ENCODE measurements at regions not wholly inside any gene's neighbourhood (a gene's known extent, or its start where the extent isn't known, plus 50 kb on each side); places are given as distances from the start of the nearest gene placed in this dataset.

DNA sequence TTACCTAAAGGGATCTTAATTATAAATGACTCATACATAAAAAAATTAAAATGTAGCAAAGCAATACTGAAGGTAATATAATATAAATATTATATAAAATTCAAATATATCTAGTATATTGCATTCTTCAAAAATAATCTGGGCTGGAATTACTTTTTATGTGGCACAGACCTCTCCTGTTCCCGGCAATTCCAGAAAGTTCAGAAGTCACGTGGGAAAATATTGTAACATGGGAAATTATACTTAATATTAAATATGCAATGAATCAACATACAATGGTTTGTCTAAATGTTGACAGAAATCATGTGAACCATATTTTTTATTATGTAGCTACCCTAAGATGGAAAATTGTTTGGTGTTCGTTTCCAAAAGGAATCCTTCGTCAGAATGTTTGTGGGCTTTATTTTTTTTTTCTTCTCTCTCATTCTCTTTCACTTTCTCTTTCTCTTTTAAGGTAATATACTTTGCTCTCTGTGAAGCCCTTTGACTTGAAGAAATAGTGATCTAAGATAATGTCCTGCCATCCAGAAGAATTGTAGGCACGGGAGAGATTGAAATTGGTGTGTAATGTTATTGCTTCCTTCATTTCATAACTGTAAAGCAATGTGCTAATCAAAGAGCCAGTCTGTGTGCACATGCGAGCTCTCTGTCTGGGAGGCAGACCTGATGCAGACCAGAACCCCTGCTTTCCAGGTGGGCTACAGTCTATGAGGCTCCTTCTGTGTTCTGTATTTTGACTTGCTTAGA, 559.4 kb downstream of the NR2F2 start:
- H3K27me3 Mint-ChIP-seq, result no peaks in the 10 kb centered on the region
- ChIA-PET CTCF (interaction anchor here (0.7 kb wide), 1 partner anchor 1336 kb away, joined by 3 read pairs; no protein-coding TSS in a partner anchor), POLR2A (no interaction called here)
- peaks cover 5% of the 10 kb centered on the region for H3K9me3 Mint-ChIP-seq
- peak overlapping the region; percentile 53 for H3K4me3 Mint-ChIP-seq
- no peaks in the 10 kb centered on the region for H3K36me3 Mint-ChIP-seq (ENCODE audit: low read depth)
- no peak for DNase-seq
- peaks cover 10% of the 10 kb centered on the region for H3K4me1 Mint-ChIP-seq
- peak overlapping the region; percentile 11 for H3K27ac Mint-ChIP-seq

GRCh38 chr15:96891046-96891445, 560.5 kb downstream of the NR2F2 start:
- H3K36me3 Mint-ChIP-seq (ENCODE audit: low read depth), result no peaks in the 10 kb centered on the region
- ChIA-PET CTCF (no interaction called here), POLR2A (no interaction called here)
- peaks cover 5% of the 10 kb centered on the region for H3K9me3 Mint-ChIP-seq
- no peak overlapping the region for H3K27ac Mint-ChIP-seq
- DNase-seq, result no peak
- H3K4me1 Mint-ChIP-seq, result peaks cover 10% of the 10 kb centered on the region
- no peak overlapping the region for H3K4me3 Mint-ChIP-seq
- peaks cover 2% of the 10 kb centered on the region for H3K27me3 Mint-ChIP-seq

DNA sequence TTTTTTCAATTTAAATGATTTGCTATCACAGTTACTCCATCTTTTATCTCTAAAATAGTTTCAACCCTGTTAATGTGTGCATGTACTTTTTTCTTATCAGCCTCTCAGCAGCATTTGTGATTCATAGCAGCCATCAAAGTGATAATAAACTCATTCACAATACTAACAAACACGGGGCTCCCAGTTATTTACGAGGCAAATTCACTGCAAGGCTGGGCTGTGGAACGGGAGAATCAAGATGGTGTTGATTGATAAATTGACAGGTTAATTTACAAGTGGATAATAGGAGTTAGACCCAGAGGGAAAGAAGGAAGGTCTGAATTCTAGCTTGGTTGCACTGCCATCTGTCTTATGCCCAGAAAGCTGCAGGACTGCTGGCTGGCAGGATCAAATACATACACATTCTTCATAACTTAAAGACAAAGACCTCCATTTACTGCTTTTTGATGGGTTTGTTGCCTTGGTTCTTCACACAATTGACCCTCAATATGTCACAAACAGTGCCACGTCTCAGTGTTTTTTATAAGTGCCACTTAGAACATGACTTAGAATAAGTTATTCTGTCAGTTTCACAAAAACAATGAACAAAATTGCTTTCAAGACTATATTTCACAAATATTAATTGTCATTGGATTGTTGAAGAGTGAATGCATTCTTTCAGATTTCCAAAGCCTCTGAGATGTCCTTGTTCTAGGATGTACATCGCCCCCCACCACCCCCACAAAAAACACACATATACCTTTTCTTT, 562.8 kb downstream of the NR2F2 start:
- H3K36me3 Mint-ChIP-seq (ENCODE audit: low read depth), result no peaks in the 10 kb centered on the region
- DNase-seq, result no peak
- H3K4me3 Mint-ChIP-seq, result no peak overlapping the region
- H3K27ac Mint-ChIP-seq, result no peak overlapping the region
- H3K4me1 Mint-ChIP-seq, result peaks cover 10% of the 10 kb centered on the region
- H3K9me3 Mint-ChIP-seq, result no peaks in the 10 kb centered on the region
- H3K27me3 Mint-ChIP-seq, result peaks cover 2% of the 10 kb centered on the region
- CTCF ChIA-PET, result no interaction called here
- POLR2A ChIA-PET, result no interaction called here

DNA sequence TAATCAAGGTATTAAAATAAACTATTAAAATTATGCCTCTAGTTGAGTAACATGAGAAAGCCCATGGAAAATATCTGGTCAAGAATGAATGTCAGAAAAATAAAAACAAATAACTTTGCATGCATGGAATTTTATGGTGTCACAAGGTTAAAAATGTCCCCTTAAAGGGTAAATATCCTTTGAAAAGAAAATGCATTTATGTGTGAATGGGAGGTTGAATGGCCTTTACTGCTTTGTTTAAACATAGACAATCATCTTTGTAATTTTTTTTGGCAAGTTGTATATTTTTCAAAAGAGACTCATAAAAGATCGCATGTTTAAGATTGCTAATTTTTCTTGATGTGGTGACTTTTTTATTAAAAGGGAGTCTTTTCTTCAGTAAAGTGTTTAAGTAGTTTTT, 564.2 kb downstream of the NR2F2 start:
- H3K4me1 Mint-ChIP-seq, result peaks cover 8% of the 10 kb centered on the region
- no peak overlapping the region for H3K4me3 Mint-ChIP-seq

DNA sequence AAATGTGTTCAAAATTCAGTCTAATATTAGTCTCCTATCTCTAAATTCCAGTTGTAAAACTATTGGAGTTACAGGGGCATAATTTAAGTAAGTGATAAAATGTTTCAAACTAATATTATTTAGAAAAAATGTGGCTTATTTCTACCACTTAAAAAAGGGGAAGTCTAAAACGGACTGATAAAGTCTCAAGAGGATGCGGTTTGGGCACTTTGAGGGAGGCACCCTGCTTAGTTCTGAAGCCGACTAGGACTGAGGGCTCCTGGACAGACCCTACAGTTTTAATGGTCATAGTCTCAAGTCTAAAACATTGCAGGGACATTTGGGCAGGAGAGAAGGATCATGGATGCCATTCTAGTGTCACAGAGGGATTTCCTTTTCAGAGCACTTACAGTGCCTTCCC, 566.3 kb downstream of the NR2F2 start:
- Mint-ChIP-seq H3K9me3 (peaks cover 10% of the 10 kb centered on the region), H3K27ac (no peak overlapping the region), H3K4me1 (no peaks in the 10 kb centered on the region), H3K36me3 (ENCODE audit: low read depth) (no peaks in the 10 kb centered on the region), H3K27me3 (peaks cover 2% of the 10 kb centered on the region), H3K4me3 (no peak overlapping the region)
- DNase-seq, result no peak
- CTCF ChIA-PET, result no interaction called here
- POLR2A ChIA-PET, result no interaction called here

More for the DNA sequence above, 564.2 kb downstream of the NR2F2 start:
- ChIA-PET CTCF (no interaction called here), POLR2A (no interaction called here)
- Mint-ChIP-seq H3K27ac (no peak overlapping the region), H3K36me3 (ENCODE audit: low read depth) (no peaks in the 10 kb centered on the region), H3K9me3 (no peaks in the 10 kb centered on the region), H3K27me3 (peaks cover 2% of the 10 kb centered on the region)
- DNase-seq, result no peak

DNA sequence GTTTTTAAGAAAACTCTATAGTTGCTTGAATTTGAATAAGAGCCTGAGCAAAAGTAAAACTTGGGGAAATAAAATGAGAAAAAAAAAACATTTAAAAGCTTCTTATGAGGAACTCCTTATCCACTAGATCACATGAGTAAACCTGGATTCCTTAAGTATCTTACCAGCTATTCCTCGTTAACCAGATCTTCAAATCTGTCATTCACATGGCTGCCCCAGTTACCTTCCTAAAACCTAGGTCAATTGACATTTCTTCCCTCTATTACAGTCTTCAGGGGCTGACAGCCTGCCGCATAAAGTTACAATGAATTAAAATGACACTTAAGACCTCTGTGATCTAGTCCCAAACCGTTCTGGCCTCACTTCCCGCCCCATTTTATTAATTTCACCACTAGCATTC, 583.6 kb downstream of the NR2F2 start:
- Mint-ChIP-seq H3K27me3 (no peaks in the 10 kb centered on the region), H3K4me1 (no peaks in the 10 kb centered on the region), H3K4me3 (no peak overlapping the region), H3K27ac (no peak overlapping the region), H3K36me3 (ENCODE audit: low read depth) (no peaks in the 10 kb centered on the region), H3K9me3 (peaks cover 11% of the 10 kb centered on the region)
- no peak for DNase-seq
- POLR2A ChIA-PET, result no interaction called here
- CTCF ChIA-PET, result no interaction called here

DNA sequence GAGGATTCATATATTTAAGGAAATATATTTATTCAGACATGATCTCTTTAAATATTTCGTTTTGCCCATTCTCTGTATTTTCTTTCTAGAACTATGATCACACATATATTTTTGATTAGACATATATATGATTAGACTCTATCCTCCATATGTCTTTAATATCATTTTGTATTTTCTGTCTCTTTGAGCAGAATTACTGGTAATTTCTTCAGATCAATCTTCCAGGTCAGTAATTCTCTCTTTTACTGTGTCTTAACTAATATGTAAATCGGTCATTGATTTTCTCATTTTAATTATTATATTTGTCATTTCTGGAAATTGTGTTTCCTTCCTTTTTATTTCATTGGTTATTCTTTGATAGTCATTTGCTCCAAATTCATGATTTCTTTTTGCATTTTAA, 586.2 kb downstream of the NR2F2 start:
- H3K9me3 Mint-ChIP-seq, result peaks cover 11% of the 10 kb centered on the region
- POLR2A ChIA-PET, result no interaction called here
- H3K27me3 Mint-ChIP-seq, result no peaks in the 10 kb centered on the region
- no peak overlapping the region for H3K4me3 Mint-ChIP-seq
- H3K4me1 Mint-ChIP-seq, result no peaks in the 10 kb centered on the region
- H3K27ac Mint-ChIP-seq, result no peak overlapping the region
- CTCF ChIA-PET, result no interaction called here
- no peaks in the 10 kb centered on the region for H3K36me3 Mint-ChIP-seq (ENCODE audit: low read depth)
- DNase-seq, result no peak

DNA sequence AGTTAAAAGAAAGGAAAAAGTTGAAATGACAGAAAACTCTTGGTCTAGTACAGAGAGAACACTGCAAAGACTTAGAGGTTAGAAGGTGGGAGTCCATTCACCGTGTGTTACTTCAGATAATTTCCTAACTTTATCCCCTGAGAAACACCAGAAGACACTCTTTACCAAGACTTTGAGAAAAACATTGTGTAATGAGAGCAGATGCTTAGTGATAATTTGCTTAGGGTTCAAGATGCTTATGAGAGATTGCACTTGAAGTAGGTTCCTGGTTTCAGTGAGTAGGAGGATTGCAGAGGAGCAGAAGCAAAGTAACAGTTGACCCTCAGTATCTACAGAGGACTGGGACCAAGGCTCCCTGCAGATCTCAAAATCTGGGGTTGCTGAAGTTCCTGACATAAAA, 594.1 kb downstream of the NR2F2 start:
- CTCF ChIA-PET, result no interaction called here
- no peaks in the 10 kb centered on the region for H3K4me1 Mint-ChIP-seq
- DNase-seq, result no peak
- no peak overlapping the region for H3K4me3 Mint-ChIP-seq
- H3K36me3 Mint-ChIP-seq (ENCODE audit: low read depth), result no peaks in the 10 kb centered on the region
- no peaks in the 10 kb centered on the region for H3K27me3 Mint-ChIP-seq
- POLR2A ChIA-PET, result no interaction called here
- H3K27ac Mint-ChIP-seq, result no peak overlapping the region
- H3K9me3 Mint-ChIP-seq, result peaks cover 4% of the 10 kb centered on the region

- ChIA-PET POLR2A (no interaction called here), CTCF (no interaction called here)
- no peak for DNase-seq
- Mint-ChIP-seq H3K9me3 (no peaks in the 10 kb centered on the region), H3K4me3 (no peak overlapping the region), H3K27ac (no peak overlapping the region), H3K4me1 (no peaks in the 10 kb centered on the region), H3K27me3 (peaks cover 22% of the 10 kb centered on the region), H3K36me3 (ENCODE audit: low read depth) (no peaks in the 10 kb centered on the region)
Measured at GRCh38 chr15:96947296-96948229, 617.1 kb downstream of the NR2F2 start.

- ChIA-PET CTCF (no interaction called here), POLR2A (no interaction called here)
- no peak overlapping the region for H3K4me3 Mint-ChIP-seq
- no peak overlapping the region for H3K27ac Mint-ChIP-seq
- H3K36me3 Mint-ChIP-seq (ENCODE audit: low read depth), result no peaks in the 10 kb centered on the region
- H3K27me3 Mint-ChIP-seq, result peaks cover 22% of the 10 kb centered on the region
- H3K9me3 Mint-ChIP-seq, result no peaks in the 10 kb centered on the region
- H3K4me1 Mint-ChIP-seq, result no peaks in the 10 kb centered on the region
- no peak for DNase-seq
Measured at GRCh38 chr15:96948981-96949380, 618.5 kb downstream of the NR2F2 start.

- Mint-ChIP-seq H3K27me3 (no peaks in the 10 kb centered on the region), H3K27ac (no peak overlapping the region)
Measured at GRCh38 chr15:96958721-96959120, 628.2 kb downstream of the NR2F2 start.

DNA sequence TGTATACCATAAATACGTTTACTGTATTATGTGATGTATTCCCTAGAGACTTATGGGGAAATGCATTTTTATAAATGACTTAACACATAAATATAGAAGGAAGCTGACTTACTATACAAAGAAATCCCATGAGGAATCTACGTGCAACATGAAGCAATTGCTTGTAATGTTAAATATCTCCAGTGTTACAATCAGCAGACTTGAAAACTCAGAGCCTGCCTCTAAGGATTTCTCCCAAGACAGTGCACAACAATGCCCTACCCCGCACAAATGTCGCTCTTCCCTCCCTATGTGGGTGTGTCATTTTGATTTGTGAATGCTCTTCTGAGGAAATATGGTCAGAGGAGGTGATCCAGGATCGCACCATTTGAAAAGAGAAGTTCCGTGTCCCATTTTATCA, 629.0 kb downstream of the NR2F2 start:
- no peak overlapping the region for H3K4me3 Mint-ChIP-seq
- H3K27me3 Mint-ChIP-seq, result no peaks in the 10 kb centered on the region
- peaks cover 5% of the 10 kb centered on the region for H3K9me3 Mint-ChIP-seq
- ChIA-PET POLR2A (no interaction called here), CTCF (no interaction called here)
- H3K36me3 Mint-ChIP-seq (ENCODE audit: low read depth), result no peaks in the 10 kb centered on the region
- H3K27ac Mint-ChIP-seq, result no peak overlapping the region
- no peaks in the 10 kb centered on the region for H3K4me1 Mint-ChIP-seq
- DNase-seq, result no peak

More at GRCh38 chr15:96958721-96959120, 628.2 kb downstream of the NR2F2 start:
- H3K4me1 Mint-ChIP-seq, result no peaks in the 10 kb centered on the region
- H3K4me3 Mint-ChIP-seq, result no peak overlapping the region
- no peaks in the 10 kb centered on the region for H3K36me3 Mint-ChIP-seq (ENCODE audit: low read depth)
- peaks cover 5% of the 10 kb centered on the region for H3K9me3 Mint-ChIP-seq
- no peak for DNase-seq
- ChIA-PET POLR2A (interaction anchor here (0.7 kb wide), 1 partner anchor 139 kb away, joined by 3 read pairs; no protein-coding TSS in a partner anchor), CTCF (no interaction called here)

Data from activated CD4-positive, alpha-beta T cell treated with anti-CD3 and anti-CD28 coated beads, Interleukin-2, amount 10 ng/mL, durations not matched to agents 7 days and 5 days (primary cell).